GM12892 (cell line): ENCODE measurements at regions not wholly inside any gene's neighbourhood (a gene's known extent, or its start where the extent isn't known, plus 50 kb on each side); places are given as distances from the start of the nearest gene placed in this dataset.

Experiments used
- POLR2A ChIP-seq: IDR thresholded peaks from 2 replicates; pipeline ENCODE4 v1.6.1; 2011; ENCODE audit warnings: low read depth, low read length, control low read depth
- TAF1 ChIP-seq: IDR thresholded peaks from 2 replicates; pipeline ENCODE4 v1.6.1; 2011; ENCODE audit warnings: low read depth, mild to moderate bottlenecking, control low read depth, low read length, borderline replicate concordance

DNA sequence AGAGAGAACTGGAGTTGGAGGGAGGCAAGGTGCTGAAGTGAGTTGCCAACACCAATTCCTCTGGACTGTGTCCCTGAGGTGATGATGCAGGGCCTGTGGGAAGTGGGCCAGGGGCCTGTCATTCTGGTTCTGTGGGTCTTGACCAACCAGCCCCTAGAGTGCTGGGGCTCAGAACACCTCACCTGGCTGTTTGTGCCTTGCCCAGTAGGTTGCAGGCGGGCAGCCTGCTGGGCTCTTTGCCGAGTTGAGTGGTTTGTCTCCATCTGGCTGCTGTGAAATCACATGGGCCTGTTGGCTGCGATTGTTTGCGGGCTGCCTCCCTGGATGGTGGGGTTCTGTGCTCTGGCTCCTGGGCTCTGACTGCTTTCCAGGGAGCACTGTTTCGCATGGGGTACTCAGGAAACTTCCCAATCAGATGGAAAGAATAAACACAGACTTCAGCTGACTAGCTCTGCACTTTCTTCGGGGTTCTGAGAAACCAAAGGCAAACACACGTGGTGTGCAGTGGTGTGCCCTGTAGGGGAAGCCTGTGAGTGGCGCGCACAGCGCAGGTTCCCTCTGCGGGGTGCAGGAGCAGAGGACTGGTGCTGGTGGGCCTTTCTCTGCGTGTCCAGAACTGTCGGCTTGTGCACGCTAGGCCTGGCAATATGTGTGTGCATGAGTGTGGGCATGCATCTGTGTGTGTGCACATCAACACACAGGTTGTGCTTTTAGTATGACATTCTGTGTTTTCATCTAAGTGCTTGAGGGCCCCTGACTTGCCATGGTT lies 95.1 kb downstream of the RHOU start:
- TF ChIP-seq POLR2A (no peak), TAF1 (no peak)
